ENCODE measurements at regions not wholly inside any gene's neighbourhood (a gene's known extent, or its start where the extent isn't known, plus 50 kb on each side); places are given as distances from the start of the nearest gene placed in this dataset.
"Not testable (repeated sequence)": the region's sequence is repeated elsewhere in the genome, so short reads cannot be mapped to it uniquely, and the experiment has no call there.

DNA sequence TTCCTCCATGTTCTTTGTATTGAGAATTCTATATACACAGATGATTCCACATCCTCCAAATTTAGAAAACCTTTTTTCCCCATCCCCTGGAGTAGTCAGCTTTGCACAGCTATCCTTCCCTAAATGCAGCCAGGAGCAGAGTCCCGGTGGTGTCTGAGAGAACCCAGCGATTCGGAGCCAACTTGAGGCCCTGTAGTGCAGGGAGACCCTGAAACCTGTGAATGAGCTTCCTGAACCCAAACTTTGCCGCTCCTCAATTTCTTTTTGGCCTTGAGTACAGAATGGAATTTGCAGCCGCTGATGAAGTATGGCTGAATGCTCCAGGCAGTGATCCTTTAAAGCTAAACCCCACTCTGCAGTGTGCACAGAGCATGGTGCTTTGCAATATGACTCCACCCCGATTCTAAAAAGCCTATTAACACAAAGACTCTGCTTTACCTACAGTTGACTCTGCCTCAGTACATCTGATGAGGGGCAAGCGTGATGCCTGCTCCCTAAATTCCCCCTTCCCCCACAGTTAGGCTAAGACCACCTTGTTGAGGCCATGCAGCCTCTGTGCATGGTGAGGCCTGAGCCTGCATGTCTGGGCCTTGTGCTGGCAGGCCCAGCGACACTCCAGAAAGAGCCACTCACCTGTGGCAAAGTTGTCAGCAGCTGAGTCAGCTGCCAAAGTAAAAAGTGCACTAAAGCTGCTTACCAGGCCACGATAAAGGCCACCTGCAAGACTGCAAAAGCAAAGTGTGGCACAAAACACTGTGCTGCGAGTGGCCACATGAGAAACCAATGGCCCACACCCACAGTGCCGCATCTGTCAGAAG is 82.1 kb downstream of the PLEKHG1 start:
- DNase-seq (ENCODE audit: low read depth in 4 of 4, low spot score in 3 of 4) = no peak

DNA sequence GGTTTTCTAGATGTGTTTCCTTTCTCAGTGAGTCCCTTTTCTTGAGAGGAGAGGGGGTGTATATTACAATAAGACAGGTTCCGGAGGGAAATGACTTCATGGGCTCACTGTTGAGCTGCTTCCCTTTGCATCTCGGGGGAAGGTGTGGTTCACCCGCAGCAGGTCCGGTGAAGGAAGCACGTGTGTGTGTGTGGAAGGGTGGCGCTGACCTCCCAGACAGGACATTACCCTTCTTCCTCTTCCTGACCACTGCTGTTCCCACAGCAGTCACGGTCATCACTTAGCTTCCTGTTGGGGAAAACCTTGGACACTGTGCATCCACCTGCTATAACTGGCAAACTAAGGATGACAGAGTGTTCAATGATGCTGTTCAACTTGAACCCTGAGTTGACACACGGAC is 83.6 kb downstream of the PLEKHG1 start:
- DNase-seq (ENCODE audit: low read depth in 4 of 4, low spot score in 3 of 4) = no peak

DNA sequence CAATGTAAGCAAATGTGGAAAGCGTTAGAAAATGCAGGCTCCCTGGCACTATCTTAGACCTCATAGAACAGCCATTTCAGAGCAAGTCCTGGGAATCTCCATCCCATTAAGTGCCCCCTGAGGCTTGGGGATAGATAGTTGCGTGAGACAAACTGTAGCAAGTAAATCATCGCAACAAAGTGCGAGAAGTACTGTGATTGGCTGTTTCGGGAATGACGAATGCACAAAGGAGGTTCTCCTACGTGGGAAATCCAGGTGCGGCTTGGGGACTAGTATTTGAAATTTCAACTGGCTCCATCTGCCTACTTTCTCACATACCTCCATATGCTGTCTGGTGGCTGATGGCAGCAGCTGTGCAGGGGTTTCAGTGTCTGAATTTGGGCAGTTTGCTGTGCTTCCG is 84.5 kb downstream of the PLEKHG1 start:
- no peak for DNase-seq (ENCODE audit: low read depth in 4 of 4, low spot score in 3 of 4)

DNA sequence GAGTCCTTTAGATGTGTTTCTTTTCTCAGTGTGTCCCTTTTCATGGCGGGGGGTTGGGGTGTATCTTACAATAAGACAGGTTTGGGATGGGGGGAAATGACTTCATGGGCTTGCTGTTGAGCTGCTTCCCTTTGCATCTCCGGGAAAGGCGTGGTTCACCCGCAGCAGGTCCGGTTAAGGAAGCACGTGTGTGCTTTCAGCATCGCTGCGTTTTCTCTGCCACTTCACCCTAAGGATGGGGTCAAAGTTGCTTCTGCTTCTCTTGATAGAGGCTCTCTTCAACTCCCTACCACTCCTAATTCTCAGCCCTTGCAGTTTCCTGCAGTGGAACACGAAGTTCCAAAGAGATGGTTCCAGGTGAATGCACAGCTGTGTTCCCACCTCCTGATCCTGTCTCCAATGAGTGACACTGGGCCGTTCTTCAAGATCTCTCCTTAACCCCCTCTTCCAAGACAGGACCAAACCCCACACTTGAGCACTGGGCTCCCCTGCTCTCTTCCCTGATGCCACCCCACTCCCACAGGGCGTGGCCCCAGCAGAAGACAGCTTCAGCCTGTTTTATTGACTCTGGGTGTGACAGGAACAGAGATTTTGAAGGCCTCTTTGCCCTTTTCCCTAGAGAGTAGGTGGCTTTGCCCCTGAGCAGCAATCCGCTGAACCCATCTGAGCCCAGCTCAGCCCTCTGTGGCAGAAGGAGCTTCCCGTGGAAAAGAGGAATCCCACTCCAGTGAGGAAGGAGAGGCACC is 85.2 kb downstream of the PLEKHG1 start:
- DNase-seq (ENCODE audit: low read depth in 4 of 4, low spot score in 3 of 4) = no peak

DNA sequence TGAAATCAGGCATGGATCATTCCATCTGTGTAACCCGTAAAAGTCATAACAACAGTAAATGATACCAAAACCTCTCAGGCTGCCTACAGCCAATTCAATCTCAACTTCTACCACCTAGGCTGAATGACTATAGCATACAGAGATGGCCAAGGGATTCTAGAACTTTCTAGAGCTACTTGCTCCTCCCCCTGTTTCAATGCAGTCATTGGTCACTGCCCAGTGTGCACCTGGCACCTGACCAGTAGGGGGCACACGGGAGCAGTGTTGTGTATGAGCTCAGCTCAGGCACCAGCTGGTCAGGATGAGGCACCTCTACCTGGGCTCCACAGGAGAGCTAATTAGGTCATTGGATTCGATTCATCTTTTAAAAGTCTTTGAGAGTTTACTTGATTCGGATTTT is 86.2 kb downstream of the PLEKHG1 start:
- DNase-seq (ENCODE audit: low read depth in 4 of 4, low spot score in 3 of 4) = no peak

DNA sequence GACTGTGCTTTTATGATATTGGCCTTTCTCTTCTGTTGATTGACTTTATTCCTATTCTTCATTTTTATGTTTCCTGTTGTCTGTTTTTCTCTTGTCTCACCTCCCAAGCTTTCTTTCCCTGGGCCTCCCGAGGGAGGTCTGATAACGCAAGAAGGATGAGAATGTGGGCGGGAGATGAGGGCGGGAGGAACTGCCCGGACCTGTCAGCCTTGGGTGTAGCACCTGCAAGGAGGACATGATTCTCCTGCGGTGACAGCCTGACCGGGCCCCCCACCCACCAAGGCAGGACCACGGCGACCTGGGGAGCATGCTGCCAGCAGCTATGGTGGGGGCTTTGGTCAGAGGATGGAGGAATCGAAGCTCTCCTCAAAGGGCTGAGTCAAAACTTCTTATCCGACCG is 86.9 kb downstream of the PLEKHG1 start:
- no peak for DNase-seq (ENCODE audit: low read depth in 4 of 4, low spot score in 3 of 4)

DNA sequence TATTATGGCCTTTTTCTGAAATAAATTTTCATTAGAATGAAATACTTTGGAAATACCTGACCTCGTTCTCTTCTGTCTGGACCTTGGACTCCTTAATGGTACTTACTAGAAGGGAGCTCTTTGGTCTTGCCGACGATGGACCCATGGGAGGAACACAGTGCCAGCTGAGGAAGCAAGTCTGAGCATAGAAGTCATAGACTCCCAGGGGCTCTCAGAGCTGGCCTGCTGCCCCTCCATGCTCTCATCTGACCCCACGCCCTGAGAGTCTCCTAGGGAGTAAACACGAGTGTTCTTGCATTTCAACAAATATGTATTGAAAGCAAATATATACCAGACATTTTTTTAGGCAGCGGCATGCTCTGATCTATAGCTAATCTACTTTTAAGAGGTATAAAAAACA is 87.8 kb downstream of the PLEKHG1 start:
- DNase-seq (ENCODE audit: low read depth in 4 of 4, low spot score in 3 of 4) = no peak

DNA sequence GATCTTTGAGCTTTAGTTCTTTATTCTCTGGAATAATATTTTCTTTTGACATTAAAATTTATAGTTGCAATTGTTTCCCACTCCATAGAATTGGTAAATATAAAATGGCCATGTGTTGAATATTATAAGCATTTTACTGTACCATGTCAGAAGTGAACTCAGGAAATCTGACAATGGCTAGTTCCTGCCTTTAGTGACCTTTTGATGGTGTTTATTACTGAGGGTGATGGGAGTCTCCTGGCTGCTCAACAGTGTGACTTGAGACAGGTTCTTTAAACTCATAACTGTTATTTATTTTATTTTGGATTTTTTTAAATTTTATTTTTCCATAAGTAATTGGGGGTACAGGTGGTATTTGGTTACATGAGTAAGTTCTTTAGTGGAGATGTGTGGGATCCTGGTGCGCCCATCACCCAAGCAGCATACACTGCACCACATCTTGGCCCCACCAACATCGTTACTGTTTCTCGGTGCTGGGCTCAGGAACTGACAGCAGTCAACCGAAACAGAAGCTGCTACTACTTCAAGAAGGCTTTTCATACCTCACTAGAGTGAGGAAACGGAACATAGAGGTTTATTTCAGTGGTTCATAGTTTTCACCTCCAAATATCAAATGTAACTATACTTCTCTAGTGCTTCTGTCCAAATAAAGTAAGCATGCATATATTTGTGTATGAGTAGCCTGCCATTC is 90.4 kb downstream of the PLEKHG1 start:
- no peak for DNase-seq (ENCODE audit: low read depth in 4 of 4, low spot score in 3 of 4)

DNA sequence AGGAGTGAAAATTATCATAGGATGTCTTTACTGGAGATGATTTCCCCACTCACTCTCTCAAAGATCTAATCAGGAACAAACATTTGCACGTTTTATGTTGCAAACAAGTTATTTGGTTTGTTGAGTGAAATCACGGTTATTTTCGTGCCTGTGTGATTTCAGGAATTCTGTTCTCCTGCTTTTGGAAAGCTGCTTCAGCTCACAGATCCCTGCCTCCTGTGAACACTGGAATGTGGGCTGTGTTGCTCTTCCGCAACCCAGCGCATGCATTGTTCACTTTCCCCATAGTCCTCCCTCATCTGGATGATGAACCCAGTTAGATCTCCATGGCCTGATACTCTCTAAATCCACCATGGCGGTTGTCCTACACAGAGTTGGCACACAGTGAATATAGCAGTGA is 91.0 kb downstream of the PLEKHG1 start:
- DNase-seq (ENCODE audit: low read depth in 4 of 4, low spot score in 3 of 4) = no peak

DNA sequence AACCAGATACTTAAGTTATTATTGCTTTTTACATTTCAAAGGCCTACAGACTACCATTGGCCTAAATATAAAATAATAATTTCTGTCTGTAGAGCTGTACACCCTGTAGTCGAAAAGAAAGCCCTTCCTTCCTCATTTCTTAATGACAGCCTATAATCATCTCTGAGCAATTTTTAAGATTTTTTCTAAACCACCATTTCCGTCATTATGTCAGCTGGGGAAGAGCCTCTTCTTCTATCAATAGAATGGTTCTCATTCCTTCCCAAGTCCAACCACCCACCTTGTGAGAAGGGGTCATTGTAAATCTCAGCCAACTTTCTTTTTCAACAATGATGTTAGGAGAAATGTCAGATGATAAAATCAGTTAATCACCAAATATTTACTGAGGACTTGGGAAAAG is 91.8 kb downstream of the PLEKHG1 start:
- no peak for DNase-seq (ENCODE audit: low read depth in 4 of 4, low spot score in 3 of 4)

DNA sequence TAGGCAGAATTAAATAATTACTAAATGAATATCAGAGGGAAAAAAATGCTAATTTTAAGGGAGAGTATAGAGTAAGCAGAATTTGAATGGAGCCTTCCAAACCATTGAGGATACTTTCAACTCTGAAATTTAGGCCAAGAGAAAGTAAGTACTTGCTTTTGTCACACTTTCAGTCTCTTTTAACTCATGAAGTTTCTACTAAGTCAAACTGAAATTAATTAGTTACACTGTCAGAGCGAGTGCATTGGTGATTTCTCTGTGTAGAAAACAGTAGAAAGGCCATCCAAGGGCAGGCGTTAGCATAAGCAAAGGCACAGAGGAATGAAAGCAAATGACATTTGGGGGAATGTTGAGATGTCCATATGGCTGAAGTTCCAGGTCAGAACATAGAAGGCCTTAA is 92.9 kb downstream of the PLEKHG1 start:
- DNase-seq (ENCODE audit: low read depth in 4 of 4, low spot score in 3 of 4) = no peak

DNA sequence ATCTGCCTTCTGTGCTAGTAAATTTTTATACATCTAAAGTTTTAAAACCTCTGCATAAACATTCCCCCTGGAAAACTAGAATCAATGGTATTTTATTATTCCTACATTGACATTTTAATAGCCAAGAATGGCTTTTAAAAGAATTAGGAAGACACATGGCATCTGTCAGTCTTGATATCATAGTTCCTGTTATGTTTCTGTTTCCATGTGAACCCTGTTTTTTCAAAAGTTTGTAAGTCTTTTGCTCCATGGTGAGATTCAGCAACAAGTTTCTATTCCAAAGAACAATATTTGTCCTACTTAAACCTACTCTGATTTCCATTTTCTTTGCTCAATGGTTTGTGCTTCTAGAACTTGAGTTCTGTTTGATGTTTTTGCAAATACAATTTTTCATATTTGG is 95.2 kb downstream of the PLEKHG1 start:
- no peak for DNase-seq (ENCODE audit: low read depth in 4 of 4, low spot score in 3 of 4)

DNA sequence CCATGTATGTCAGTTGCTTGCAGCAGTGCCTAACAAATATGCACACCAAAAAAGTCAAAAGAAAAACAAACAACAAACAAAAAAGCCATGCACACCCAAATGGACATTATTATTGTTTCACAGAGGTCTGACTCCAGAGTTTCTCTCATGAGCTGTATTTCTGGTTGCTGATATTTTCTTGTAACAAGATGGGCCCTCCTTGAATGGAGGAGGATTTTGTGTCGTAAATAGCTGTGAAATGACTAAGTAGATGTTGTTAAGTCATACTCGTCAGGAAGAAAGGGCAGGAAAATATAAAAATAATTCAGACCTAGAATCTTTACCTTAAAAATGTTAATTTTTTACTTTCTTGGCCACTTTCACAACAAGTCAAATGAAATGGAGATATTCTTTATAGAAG is 96.0 kb downstream of the PLEKHG1 start:
- no peak for DNase-seq (ENCODE audit: low read depth in 4 of 4, low spot score in 3 of 4)

DNA sequence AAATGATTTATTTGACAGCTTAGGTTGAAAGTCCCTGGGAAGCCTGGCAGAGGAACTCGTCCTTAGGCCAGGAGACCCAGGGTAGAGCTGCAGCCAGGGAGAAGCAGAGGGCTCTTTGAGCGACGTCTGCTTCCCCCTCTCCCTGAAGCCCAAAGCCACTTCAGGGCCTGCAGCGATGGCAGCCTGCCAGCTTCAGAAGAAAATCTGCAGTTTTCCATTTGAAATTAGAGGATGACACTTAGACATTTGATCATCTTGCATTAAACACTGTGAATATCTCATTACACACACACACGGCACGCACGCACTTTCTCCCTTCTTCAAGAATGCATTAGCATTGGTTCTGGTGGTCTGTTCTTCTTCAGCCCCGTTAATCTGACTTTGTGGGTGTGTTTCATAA is 96.5 kb downstream of the PLEKHG1 start:
- no peak for DNase-seq (ENCODE audit: low read depth in 4 of 4, low spot score in 3 of 4)

DNA sequence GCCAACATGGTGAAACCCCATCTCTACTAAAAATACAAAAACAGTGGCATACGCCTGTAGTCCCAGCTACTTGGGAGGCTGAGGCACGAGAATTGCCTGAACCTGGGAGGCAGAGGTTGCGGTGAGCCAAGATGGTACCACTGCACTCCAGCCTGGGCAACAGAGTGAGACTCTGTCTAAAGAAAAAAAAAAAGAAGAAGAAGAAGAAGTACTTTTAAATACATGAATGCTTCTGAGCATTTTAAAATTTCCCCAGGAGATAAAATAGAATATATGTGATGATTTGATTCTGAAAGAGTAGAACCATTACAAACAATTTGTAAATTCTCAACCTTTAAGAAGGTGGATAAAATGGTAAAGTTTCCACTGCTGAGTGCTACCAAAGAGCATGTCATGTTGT is 97.2 kb downstream of the PLEKHG1 start:
- DNase-seq (ENCODE audit: low read depth in 4 of 4, low spot score in 3 of 4) = not testable (repeated sequence)

DNA sequence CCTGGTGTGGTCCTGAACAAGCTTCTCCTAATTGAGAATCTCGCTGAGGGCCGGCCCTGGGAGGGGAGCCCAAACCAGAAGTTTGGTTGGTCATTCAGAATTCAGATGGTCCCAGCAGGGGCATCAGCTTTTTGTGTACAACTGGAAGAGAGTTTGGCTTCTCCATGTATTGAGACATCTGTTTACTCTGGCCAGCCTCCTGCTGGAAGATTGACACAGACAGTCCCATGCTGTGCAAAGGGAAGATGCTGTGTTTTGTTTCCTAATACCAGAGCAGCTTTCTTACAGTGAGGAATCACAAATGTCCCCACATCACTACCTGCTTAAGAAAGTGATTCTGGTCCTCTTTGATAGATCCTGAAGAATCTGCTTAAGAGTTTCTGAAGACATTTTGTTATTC is 97.8 kb downstream of the PLEKHG1 start:
- no peak for DNase-seq (ENCODE audit: low read depth in 4 of 4, low spot score in 3 of 4)

DNA sequence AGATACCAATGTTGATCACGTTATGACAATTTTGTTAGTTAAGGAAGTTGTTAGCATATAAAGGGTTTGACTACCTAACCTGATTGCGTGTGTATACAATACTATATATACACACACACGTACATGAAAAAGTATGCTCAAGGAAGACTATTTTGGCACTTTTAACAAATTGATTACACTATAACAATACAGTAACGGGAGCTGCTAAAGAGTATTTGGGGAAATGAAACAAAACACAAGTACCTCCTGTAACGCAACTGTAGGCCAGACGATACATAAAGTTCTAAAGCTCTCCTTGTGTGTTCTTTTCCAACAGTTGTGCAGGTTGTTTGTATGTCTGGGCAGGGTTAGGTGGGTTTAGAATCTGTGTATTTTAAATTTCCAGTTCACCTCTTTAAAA is 98.7 kb downstream of the PLEKHG1 start:
- DNase-seq (ENCODE audit: low read depth in 4 of 4, low spot score in 3 of 4) = no peak

DNA sequence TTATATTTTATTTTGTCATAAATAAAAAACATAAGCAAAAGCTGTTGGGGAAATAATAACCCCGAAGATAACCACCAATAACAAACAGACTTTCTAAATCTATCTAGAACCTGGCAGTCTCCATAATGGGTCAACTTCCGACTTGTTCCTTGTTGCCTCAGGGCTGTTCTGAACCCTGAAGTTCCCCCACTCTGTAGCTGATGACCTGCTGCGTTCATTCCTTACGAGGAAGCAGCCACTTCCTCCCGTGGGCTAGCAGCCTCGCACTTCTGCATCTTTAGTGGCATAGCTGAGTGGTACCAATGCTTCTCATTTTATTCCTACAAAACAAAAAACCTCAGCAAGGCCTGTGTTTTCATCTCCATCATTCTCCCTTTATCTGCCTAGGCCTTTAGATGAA is 103.0 kb downstream of the PLEKHG1 start:
- no peak for DNase-seq (ENCODE audit: low read depth in 4 of 4, low spot score in 3 of 4)

DNA sequence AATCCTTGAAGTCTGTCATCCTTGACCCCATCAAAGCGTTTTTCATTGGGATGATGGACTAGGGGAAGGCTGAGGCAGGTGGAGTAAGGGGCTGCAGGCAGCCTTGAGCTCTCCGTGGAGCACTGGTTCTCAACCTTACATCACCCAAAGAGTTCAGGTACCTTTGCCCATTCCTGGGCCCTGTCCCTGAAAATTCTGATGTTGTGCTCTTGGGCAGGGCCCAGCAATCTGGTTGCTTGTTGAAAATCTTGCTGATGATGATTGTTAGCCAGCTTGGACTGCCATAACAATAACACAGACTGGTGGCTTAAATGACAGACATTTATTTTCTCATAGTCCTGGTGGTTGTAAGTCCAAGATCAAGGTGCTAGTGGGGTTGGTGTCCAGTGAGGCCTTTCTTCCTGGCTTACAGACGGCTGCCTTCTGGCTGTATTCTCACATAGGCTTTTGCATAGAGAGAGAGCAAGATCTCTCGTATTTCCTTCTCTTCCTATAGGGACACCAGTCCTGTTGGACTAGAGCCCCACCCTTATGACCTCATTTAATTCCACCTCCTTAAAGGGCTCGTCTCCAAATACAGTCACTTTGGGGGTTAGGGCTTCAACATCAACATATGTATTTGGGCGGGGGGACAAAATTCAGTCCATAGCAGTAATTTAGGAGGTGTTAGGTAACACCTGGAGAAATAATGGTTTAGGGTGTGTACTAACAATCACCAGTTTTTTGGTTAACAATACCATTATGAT is 104.9 kb downstream of the PLEKHG1 start:
- no peak for DNase-seq (ENCODE audit: low read depth in 4 of 4, low spot score in 3 of 4)

DNA sequence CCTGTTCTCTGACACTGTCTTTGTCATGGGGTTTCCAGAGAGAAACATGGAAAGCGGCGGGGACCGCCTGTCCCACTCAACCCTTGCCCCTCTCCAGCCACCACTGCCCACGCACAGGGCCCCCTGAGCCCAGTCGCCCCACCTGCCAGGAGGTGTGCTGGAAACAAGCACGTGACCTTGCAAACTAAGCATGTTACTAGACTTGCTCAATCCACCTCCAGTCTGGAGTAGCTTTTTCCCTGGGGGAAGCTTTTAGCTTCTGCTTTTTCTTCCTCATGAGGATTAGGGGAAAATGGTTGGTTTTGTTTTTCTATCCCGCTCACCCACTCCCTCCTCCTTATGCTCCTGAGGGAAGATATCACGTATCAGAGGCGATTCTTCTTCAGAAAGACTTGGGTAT is 105.7 kb downstream of the PLEKHG1 start:
- no peak for DNase-seq (ENCODE audit: low read depth in 4 of 4, low spot score in 3 of 4)

DNA sequence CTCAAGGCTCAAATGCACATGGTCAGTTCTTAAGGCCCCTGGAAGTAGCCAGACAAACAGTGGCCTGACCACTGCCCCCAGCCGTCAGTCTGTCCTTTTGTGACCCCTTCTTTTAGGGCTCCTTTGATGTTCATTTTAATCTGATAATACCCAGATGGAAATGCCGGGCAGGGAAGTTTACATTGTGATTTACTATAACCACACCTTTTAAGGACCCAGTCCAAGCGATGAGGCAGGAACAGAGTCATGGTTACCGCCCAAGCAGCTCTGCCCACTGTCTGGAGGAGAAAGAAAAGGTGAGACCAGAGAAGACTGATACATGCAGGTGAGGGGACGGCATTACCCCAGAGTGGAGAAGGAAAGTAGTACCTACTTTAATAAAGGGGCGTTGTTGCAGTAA is 110.6 kb downstream of the PLEKHG1 start:
- DNase-seq (ENCODE audit: low read depth in 4 of 4, low spot score in 3 of 4) = no peak
